Peyer's patch (tissue), 4 donors: ENCODE measurements at regions not wholly inside any gene's neighbourhood (a gene's known extent, or its start where the extent isn't known, plus 50 kb on each side); places are given as distances from the start of the nearest gene placed in this dataset.

ENCODE experiments used
- POLR2A ChIP-seq, 2 donors: fragments of 450-650 bp; IDR thresholded peaks; one replicate each; pipeline ENCODE4 v1.5.1; 2017; ENCODE audit warnings: antibody characterized with exemption in 2 of 2, mild to moderate bottlenecking in 2 of 2, moderate library complexity in 2 of 2
- TF ChIP-seq, protein P1 (sequence below), 6 experiments: fragments of 450-650 bp in 4 of 6; fragments of 200-600 bp in 2 of 6; sonication (generic) in 1 of 6; IDR thresholded peaks; one replicate each; pipeline ENCODE4 v1.5.1; 2017 to 2019; ENCODE audit warnings: antibody characterized with exemption in 6 of 6, mild to moderate bottlenecking in 3 of 6, moderate library complexity in 1 of 6

DNA sequence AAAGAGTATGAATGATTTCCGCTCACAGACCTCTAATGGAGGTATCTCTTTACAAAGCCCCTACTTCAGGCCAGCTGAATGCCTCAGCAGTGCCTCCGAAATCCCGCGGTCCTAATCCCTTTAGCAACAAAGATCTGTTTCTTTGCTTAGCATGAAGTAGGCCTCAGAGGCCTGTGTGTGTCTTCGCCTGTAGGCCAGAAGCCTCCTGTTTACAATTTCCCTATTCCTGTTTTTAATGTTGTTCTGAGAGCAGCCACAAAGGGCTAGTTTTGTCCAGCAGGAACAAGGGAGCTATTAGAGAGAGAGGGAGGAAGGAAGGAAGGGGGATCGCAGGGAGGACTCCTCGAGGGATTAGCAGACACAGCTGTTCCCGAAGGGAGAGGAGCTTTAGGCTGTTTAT is 166.4 kb upstream of the SPRY4 start:
- TF ChIP-seq, protein P1, sequence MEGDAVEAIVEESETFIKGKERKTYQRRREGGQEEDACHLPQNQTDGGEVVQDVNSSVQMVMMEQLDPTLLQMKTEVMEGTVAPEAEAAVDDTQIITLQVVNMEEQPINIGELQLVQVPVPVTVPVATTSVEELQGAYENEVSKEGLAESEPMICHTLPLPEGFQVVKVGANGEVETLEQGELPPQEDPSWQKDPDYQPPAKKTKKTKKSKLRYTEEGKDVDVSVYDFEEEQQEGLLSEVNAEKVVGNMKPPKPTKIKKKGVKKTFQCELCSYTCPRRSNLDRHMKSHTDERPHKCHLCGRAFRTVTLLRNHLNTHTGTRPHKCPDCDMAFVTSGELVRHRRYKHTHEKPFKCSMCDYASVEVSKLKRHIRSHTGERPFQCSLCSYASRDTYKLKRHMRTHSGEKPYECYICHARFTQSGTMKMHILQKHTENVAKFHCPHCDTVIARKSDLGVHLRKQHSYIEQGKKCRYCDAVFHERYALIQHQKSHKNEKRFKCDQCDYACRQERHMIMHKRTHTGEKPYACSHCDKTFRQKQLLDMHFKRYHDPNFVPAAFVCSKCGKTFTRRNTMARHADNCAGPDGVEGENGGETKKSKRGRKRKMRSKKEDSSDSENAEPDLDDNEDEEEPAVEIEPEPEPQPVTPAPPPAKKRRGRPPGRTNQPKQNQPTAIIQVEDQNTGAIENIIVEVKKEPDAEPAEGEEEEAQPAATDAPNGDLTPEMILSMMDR (IDR thresholded peaks at IDR 0.05) = no peak
- no peak for TF ChIP-seq POLR2A (IDR thresholded peaks at IDR 0.05)
